Daoy (cell line): ENCODE measurements at regions not wholly inside any gene's neighbourhood (a gene's known extent, or its start where the extent isn't known, plus 50 kb on each side); places are given as distances from the start of the nearest gene placed in this dataset.

Source experiments
- DNase-seq: peaks from one replicate; pipeline ENCODE4 v3.0.0-alpha.2; 2015; ENCODE audit warnings: low read depth

DNA sequence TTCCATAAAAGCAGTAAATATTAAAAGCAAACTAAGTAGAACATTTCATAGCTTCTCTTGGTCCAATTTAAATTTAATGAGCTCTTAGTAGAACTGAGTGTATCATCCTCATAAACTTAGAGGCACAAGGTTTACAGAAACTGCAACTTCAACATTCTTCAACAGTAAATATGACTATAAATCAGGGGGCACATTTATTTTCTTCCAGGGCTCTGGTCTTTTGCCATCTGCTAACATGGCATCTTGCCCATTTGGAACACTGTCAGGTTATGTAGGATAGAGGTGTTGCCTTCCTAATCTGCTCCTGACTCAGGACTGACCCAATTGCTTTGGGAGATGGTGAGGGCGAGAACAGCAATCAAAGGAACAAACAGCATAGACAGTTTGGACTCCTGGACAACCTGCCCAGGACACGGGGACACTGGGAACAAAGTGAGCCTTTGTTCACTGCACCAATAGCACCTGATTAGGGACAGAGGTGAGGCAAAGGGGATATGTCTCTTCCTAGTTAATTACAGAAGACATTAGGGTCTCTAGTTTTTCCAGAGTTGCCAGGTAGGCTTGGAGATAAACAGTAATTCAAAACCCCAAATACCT, 610.2 kb upstream of the ROBO2 start:
- DNase-seq, result no peak

DNA sequence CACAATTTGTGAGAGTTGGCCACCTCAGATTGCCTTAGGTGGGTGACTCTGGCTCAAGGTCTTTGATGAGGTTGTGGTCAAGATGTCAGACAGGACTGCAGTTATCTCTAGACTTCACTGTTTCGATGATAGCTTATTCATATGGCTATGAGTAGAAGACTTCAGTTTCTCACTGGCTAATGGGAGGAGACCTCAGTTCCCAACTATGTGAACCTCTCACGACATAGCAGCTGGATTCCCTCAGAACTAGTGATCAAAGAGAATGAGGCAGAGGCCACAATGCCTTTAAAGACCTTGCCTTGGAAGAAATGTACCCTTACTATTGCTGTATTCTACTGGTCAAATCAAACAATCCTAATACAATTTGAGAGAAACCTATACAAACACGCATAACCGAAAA, 607.5 kb upstream of the ROBO2 start:
- DNase-seq, result no peak

DNA sequence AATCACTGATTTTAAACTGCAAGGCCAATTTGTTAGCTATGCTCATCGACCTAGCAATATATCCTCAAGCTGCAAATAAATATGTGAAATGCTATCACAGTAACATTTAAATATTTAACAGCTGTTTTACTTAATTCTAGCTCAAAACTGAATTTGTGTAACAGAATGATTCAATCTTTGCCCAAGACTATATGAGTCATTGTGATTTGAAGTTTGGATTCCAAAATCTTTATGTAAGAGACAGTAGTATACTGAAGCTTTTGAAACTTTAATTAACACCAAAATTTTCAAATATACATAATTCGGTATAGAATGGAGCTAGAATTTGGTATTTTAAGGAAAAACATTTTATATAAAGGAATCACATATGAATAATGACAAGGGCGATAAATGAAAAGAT, 603.0 kb upstream of the ROBO2 start:
- DNase-seq, result no peak

DNA sequence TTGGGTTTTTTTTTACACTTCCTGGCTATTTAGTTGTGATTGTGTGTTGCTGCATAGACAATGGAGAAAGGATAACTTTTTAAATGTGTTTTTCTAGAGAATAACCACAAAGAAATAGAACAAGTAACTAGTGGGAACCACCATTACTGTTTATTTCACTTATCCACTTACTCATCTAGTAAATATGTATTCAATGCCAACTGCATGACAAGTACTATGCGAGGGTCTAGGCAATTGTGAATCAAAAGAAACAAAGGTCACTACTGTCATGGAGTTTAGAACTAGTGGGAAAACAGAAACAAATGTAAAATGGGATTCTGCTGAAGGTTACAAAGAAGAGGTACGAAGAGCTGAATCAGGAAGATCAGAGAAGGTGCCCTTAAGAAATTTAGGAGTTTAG, 600.9 kb upstream of the ROBO2 start:
- no peak for DNase-seq

DNA sequence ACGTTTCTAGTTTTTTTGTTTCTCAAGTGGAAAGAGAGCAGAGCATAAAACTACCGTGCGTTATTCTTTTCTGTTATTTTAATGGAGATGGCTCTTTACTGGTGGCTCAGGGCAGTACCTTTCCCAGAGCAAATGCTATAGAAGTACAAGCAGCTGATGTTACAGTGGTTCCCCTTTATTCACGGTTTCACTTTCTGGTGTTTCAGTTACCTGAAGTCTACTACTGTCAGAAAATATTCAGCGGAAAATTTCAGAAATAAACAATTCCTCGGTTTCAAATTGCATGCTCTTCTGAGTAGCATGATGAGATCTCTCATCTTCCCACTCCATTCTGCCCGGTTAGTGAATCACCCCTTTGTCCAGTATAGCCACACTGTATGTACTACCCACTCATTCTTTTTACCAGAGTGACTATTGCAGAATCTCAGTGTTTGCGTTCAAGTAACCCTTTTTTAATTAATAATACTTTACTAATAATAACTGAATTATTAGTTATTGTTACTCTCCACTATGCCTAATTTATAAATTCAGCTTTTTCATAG, 597.5 kb upstream of the ROBO2 start:
- DNase-seq, result no peak

DNA sequence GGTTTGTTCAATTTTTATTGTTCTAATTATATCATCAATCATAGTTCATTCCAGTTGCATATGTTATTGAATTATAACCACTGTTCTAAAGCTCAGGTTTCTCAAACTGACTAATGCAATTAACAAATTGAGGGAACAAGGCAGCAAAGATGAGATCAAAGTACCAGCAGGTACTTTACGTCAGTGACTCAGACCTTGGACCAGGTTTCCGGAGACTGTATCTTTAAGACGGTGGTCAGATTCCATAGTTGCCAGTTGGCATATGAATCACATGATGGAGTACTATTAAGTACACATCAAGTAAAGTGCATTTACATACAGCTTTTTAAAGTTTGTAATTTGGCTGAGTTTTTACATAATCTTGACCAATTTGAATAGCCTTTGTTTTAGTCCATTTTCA, 583.6 kb upstream of the ROBO2 start:
- DNase-seq, result no peak

DNA sequence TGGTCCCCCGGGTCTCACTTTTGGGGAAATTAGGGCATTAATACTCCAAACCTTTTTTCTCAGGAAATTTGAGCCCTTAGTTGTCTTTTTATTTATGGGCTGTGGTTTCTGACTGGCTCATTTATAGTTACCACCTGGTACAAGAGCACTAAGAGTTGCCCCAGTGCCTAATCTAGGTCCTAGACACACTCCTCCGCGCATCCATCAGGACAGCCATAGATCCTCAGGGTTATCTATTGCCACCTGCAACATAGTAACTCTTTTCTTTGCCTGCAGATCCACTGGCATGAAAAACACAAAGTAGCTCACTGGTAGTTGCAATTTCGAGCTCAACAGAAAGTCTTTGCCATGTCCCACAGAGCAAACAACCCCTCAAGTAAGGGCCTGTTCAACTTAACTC, 576.4 kb upstream of the ROBO2 start:
- no peak for DNase-seq

DNA sequence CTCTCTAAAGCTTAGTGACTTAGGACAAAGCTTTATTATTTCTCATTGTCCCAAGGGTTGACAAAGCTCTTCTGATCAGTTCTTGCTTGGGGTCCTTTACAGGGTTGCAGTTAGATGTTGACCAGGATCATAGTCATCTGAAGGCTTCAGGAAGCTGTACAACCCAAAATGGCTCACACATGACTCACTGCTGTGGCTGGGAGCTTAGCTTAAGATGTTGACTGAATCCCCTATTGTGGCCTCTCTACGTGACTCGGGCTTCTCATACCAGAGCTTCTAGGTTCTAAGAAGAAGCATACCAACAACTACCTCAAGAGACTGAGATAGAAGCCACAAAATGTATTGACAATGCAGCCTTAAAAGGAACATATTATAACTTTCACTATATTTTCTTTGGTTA, 569.6 kb upstream of the ROBO2 start:
- no peak for DNase-seq

DNA sequence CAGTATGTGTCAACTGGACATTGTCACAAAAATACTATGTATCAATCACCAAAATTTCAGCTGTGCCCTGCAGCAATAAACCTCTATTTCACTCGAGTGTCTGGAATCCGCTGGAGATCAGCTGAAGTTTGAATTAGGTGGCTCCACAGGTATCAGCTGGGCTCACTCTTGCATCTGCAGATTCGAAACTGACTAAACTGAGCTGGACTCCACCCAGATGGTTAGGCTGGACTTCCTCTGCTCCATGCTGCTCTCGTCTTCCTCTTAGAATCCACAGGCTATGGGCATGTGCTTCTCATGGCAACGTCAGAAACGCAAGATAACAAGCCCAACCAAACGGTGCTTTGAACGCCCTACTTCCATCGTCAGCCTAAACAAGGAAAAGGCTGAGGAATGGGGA, 565.3 kb upstream of the ROBO2 start:
- DNase-seq, result no peak

DNA sequence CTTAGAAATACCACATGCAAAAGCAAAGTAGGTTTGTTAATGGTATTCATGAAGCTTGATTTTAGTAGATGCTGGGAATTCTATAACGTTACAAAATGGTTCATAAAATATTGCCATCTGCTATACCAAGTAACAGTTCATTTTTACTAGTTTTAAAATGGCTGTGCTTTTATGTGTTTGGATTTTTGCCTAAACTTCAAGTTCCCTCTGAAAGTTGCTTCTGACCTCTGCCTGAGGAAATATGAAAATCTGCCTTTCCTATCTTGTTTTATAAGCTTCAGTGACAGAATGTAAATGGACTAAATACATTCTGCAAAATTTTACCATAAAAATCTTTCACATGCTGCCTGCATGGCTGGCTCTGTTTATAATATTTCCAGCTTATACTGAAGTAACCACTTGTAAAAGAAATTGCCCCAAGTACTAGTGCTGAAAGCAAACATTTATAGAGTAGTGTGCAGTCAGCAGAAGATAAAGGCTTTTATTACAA, 560.7 kb upstream of the ROBO2 start:
- no peak for DNase-seq

DNA sequence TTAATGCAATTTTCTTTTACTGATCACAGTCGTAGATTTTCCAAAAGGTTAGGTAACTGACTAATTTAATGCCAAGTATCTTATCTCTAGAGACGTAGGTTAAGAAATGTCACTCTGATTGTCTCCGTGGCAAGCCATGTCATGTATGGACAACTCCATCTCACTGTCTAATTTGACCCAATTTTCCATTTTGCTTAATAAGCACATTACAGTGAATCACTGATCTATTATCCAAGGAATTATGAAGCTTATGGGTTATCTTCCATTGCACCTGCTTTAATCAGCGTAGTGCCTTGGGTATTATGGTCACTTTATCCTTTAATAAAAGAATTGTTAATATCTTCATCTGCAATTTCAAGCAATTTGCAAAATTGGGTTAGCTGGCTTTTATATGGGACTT, 557.4 kb upstream of the ROBO2 start:
- no peak for DNase-seq

DNA sequence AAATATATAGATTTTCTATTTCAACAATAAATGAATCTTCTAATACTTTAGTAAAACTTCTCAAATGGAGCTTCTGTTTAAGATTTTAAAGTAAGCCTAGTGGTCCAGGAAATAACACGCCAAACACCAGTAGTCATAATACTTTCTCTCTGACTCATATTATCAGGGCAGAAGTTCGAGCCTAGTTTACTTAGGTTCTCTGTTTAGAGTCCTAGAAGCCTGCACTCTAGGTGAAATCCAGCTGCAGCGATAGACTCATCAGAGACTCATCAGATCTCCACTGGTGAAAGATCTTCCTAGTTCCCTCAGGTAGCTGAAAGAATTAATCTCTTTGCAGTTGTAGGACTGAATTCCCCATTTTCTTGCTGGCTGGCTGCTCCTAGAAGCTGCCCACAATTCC, 552.5 kb upstream of the ROBO2 start:
- DNase-seq, result no peak

DNA sequence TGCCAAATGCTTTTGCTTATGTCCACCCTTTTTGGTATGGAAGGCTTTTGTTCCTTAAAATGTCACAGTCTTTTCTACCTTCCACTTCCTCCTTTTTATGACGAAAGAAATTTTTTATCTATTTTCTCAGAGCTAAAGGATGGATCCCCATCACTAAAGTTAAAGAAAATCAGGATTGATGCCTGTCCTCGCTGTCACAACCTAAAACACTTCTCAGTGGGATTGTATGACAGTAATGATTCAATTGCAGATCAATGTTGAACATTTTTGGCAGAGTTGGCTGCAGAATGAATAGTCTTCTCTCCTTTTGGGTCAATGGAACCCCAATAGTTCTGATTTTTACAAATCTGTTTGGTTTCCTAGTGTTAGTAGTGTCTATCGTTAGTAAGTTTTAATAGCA, 549.8 kb upstream of the ROBO2 start:
- DNase-seq, result no peak

DNA sequence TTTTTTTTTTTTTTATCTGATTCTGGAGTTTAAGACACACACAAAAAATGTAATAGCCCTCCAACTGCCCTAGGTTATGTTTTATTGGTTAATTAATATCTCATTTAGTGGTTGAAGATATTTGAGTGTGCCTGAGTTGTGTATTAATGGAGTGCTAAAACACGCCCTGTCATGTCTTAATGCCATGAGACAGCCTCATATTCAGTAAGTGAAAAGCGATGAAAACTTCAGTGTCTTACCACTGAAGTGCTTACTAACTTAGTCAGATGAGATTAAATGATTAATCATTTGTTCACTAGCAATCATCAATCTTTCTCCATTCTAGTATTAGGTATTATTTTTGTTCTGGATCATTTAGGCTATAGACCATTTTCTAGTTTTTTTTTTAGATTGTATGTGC, 544.7 kb upstream of the ROBO2 start:
- DNase-seq, result no peak

DNA sequence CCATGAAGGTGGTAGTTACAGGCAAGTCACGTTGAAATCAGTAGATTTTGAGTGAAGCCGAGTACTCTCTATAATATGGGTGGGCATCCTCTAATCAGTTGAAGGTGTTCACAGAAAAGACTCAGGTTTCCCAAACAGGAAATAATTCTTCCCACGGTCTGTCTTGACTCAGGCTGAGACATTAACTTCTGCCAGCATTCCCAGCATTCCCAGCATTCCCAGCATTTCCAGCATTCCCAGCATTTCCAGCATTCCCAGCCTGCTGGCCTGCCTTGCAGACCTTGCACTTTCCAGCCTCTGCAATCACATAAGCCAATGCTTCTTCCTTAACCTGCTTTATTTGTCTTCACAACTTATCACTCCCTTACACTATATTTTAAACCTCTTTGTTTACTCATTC, 542.3 kb upstream of the ROBO2 start:
- DNase-seq, result peak; percentile 1

DNA sequence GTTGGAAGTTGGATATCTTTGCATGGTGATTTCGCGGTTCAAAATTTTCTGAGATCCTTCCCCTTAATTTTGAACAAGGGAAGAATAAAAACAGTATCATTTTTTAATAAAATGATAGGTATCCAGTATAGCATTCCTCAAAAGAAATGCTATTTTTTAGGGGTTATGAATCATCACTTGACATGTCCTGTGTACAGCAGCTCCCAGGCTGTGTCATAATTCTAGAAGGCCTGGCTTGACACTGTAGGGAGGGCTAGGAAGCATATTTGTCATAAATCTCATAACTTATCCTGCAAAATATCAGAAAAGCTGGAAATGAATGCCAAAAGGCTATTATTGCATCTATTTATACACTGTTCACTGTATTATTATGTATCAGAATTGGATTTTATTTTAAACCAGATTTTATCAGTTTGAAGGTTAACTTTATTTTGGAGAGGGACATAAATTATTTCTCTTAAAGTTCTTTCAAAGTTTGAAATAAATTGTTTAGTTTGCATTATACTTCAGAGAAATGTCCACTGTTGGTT, 539.1 kb upstream of the ROBO2 start:
- no peak for DNase-seq

DNA sequence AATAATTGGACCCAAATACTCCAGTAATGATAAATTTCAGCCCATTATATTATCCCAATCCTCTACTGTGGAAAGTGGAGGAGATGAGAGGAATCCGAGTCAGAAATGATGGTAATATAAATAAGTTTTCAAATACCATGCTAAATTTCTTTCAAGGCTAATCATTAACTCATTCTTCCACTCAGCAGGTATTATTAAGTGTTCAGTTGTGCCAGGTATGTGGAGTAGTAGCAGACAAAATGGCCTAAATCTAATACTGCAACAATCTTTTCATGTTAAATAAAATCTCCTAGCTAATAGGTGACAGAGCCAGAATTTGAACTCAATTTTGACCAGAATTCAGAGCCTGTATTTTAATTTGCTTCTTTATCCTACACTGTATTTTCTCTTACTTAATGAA, 538.6 kb upstream of the ROBO2 start:
- no peak for DNase-seq

DNA sequence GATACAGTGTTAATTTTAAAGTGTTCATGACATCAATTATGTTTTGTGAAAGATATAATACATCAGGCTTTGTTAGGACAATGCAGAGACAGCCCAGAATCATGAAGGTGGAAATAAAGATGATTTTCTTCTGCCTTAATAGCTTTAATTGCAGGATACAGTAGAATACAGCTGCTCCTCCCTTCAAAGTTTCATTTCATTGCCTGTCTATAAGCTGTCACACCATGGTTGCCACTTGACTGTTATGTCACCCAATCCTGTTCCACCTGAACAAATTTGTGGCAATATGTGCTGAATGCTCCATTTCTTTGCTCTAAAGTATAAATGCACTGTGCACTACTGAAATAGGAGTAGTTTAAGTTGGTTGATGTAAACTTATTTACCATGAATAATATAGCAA, 537.8 kb upstream of the ROBO2 start:
- DNase-seq, result no peak

DNA sequence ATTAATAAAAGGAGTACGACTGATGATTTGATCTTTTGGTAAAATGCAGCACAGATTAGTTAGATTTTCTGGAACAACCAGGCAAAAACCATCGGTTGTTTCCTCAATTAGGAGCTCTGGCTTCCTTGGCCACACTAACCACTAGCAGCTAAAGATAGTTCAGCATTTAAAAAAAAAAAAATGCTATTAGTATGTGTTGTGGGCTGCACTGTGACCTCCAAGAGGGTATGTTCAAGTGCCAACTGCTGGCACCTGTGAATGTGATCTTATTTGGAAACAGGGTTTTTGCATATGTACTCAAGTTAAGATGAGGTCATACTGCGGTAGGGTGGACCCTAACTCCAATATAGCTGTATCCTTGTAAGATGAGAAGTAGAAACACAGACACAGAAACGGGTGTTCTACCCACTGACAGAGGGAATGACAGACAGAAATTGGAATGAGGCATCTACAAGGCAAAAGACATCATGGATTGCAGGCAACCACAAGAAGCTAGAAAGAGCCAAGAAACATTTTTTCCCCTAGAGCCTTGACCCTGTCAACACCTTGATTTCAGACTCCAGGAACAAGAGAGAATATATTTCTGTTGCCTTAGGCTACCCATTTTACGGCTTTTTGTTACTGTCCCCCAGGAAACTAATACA, 534.6 kb upstream of the ROBO2 start:
- DNase-seq, result no peak

DNA sequence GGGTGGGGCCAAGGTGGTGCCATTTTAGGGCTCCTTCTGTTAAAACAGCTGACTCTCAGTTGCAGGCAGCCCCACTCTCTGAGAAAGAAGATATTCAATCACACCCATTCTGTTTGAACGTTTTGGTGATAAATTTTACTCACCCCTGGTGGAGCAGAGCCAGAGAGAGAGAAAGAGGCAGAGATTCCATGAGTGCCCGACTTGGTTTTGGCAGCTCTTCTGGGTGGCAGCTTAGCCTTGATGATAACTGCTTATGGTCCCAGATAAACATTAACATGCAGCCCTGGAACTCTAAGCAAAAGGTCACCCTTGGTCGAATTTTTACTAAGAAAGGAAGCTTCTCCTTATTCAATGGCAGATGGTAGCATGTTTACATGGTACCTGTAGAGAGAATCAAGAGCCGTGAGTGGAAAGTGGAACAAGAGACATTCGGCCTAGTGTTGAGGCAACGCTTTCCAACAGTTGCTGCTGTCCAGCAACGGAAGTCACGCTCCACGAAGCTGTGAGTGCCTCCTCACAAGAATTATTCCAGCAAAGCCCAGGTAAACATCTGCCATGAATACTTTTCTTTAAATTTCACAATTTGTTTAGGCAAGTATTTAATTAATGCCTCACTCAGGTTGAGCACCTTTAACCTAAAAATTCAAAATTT, 530.6 kb upstream of the ROBO2 start:
- no peak for DNase-seq

DNA sequence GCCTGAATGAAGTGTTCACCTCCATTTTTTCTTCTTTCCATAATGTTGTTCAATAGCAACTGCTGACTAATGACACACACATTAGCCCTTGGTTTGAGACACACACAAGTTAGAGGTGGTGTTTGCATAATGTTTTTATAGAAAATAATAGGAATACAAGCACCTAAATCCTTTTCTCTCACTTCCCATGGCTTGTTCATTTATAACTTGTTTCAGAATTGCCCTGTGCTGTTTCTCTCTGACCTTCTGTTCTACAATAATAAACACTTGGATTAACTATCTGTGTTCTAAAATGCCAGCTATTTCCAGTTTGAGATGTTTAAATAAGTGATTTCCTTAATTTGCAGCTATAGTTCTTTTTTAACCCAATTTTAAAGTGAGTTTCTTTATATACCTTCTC, 525.1 kb upstream of the ROBO2 start:
- no peak for DNase-seq

DNA sequence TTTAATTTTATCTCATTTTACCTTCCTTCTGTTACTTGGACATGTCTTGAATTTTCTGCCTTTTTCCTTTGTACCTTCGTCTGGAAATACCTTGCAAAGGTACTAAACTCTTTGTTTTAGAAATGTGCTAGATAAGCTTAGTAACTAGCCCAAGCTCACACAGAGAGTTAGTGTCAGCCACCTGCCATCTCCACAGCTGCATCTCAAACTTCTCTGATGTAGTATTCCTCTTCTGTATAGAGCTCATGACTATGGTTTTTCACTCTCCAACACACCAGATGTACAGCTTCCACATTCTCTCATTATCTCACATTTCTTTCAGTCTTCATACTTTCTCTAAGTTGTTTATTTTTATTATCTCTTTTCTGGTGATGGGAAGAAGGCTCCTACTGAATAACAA, 516.6 kb upstream of the ROBO2 start:
- DNase-seq, result no peak

DNA sequence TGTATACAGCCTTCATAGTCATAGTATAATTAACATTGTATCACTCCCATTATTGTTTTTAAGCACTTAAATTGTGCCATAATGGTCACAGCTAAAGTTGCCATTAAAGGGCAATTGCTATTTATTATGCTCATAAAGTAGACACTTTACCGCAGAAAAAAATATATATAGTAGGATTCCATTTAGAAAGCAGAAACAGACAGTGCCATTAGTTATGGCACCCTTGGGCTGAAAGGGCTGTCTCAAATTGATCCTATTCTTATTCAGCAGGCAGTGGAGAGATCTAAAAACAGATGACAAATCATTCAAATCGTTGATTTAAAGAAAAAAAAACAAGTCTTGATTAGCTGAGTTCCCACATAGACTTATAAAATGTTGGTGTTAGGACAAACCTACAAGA, 514.2 kb upstream of the ROBO2 start:
- no peak for DNase-seq
